WTC11 (cell line): ENCODE measurements at regions not wholly inside any gene's neighbourhood (a gene's known extent, or its start where the extent isn't known, plus 50 kb on each side); places are given as distances from the start of the nearest gene placed in this dataset.

Experiments used
- ATAC-seq: fragments of 200-7000 bp; cut with Tn5 transposase; 2 replicates; pipeline ENCODE4 v1.10.0; 2021; ENCODE audit warnings: mild to moderate bottlenecking, moderate library complexity
- CTCF ChIA-PET: fragments of 300-600 bp; sonication (Branson Sonifier 250); formaldehyde crosslinking; loops from one replicate; lab custom pipeline; 2021; ENCODE audit warnings: antibody characterized with exemption; lab: Charles Lee
- POLR2A ChIA-PET: fragments of 350-600 bp; sonication (Branson Sonifier 250); formaldehyde crosslinking; loops from one replicate; lab custom pipeline; 2021; ENCODE audit warnings: antibody characterized with exemption; lab: Charles Lee
- DNase-seq: peaks from one replicate; pipeline ENCODE4 v3.0.0; 2021; ENCODE audit warnings: low spot score
- H3K27ac Mint-ChIP-seq: 2 replicates; pipeline ENCODE4 v1.8.0; 2021; ENCODE audit warnings: mixed read lengths
- H3K27me3 Mint-ChIP-seq: 2 replicates; pipeline ENCODE4 v1.8.0; 2021; ENCODE audit warnings: low read depth, mild to moderate bottlenecking, moderate library complexity, mixed read lengths
- H3K36me3 Mint-ChIP-seq: 2 replicates; pipeline ENCODE4 v1.8.0; 2021; ENCODE audit warnings: mixed read lengths
- H3K4me1 Mint-ChIP-seq: 2 replicates; pipeline ENCODE4 v1.8.0; 2022; ENCODE audit warnings: mixed read lengths
- H3K4me3 Mint-ChIP-seq: 2 replicates; pipeline ENCODE4 v1.8.0; 2021; ENCODE audit warnings: mild to moderate bottlenecking, moderate library complexity, mixed read lengths
- H3K9me3 Mint-ChIP-seq: 2 replicates; pipeline ENCODE4 v1.8.0; 2021; ENCODE audit warnings: mixed read lengths
- ATF1 ChIP-seq: sonication (generic); formaldehyde crosslinking; IDR thresholded peaks from 2 replicates; pipeline ENCODE4 v1.8.1; 2023; ENCODE audit warnings: mild to moderate bottlenecking, moderate library complexity, missing genetic modification reagents
- CREM ChIP-seq: sonication (generic); formaldehyde crosslinking; IDR thresholded peaks from 2 replicates; pipeline ENCODE4 v1.8.1; 2022; ENCODE audit warnings: mild to moderate bottlenecking, missing genetic modification reagents, moderate library complexity
- EMX1 ChIP-seq: fragments of 250-450 bp; sonication (Bioruptor Pico); IDR thresholded peaks from 2 replicates; pipeline ENCODE4 v1.8.0; 2021; ENCODE audit warnings: mild to moderate bottlenecking
- ETV6 ChIP-seq: sonication (generic); formaldehyde crosslinking; IDR thresholded peaks from 2 replicates; pipeline ENCODE4 v1.8.1; 2022; ENCODE audit warnings: mild to moderate bottlenecking, missing genetic modification reagents
- FOXK1 ChIP-seq: sonication (generic); formaldehyde crosslinking; IDR thresholded peaks from 2 replicates; pipeline ENCODE4 v1.8.0; 2022; ENCODE audit warnings: mild to moderate bottlenecking, moderate library complexity, missing genetic modification reagents
- FOXP1 ChIP-seq: sonication (generic); formaldehyde crosslinking; IDR thresholded peaks from 2 replicates; pipeline ENCODE4 v1.8.0; 2022; ENCODE audit warnings: missing genetic modification reagents, mild to moderate bottlenecking, moderate library complexity, borderline replicate concordance
- GABPB1 ChIP-seq: sonication (generic); formaldehyde crosslinking; IDR thresholded peaks from 2 replicates; pipeline ENCODE4 v1.8.1; 2023; ENCODE audit warnings: mild to moderate bottlenecking, missing genetic modification reagents
- HMGA2 ChIP-seq: fragments of 250-450 bp; sonication (Bioruptor Pico); IDR thresholded peaks from 2 replicates; pipeline ENCODE4 v1.4.0; 2021; ENCODE audit warnings: mild to moderate bottlenecking, moderate library complexity
- JAZF1 ChIP-seq: fragments of 250-450 bp; sonication (Bioruptor Pico); IDR thresholded peaks from 2 replicates; pipeline ENCODE4 v1.9.0; 2021; ENCODE audit warnings: moderate library complexity, mild to moderate bottlenecking, inconsistent platforms
- MYBL2 ChIP-seq: sonication (generic); formaldehyde crosslinking; IDR thresholded peaks from 2 replicates; pipeline ENCODE4 v1.8.1; 2023; ENCODE audit warnings: mild to moderate bottlenecking, moderate library complexity, missing genetic modification reagents
- NFYB ChIP-seq: sonication (generic); formaldehyde crosslinking; conservative IDR thresholded peaks from 2 replicates; pipeline ENCODE4 v1.8.0; 2022; ENCODE audit warnings: low read depth, missing genetic modification reagents
- NR1H2 ChIP-seq: sonication (generic); formaldehyde crosslinking; IDR thresholded peaks from 2 replicates; pipeline ENCODE4 v1.9.0; 2021; ENCODE audit warnings: mild to moderate bottlenecking, moderate library complexity, missing genetic modification reagents
- PRDM15 ChIP-seq: sonication (generic); formaldehyde crosslinking; IDR thresholded peaks from 2 replicates; pipeline ENCODE4 v1.8.0; 2022; ENCODE audit warnings: missing genetic modification reagents
- SMAD3 ChIP-seq: sonication (generic); formaldehyde crosslinking; IDR thresholded peaks from 2 replicates; pipeline ENCODE4 v1.8.0; 2022; ENCODE audit warnings: missing genetic modification reagents, mild to moderate bottlenecking, borderline replicate concordance
- SMAD4 ChIP-seq: sonication (generic); formaldehyde crosslinking; IDR thresholded peaks from 2 replicates; pipeline ENCODE4 v1.8.0; 2022; ENCODE audit warnings: mild to moderate bottlenecking, missing genetic modification reagents
- TEAD4 ChIP-seq: sonication (generic); formaldehyde crosslinking; IDR thresholded peaks from 2 replicates; pipeline ENCODE4 v1.8.0; 2022; ENCODE audit warnings: mild to moderate bottlenecking, missing genetic modification reagents
- ZBTB21 ChIP-seq: sonication (generic); formaldehyde crosslinking; IDR thresholded peaks from 2 replicates; pipeline ENCODE4 v1.8.1; 2023; ENCODE audit warnings: mild to moderate bottlenecking, missing genetic modification reagents, borderline replicate concordance
- ZNF219 ChIP-seq: sonication (generic); formaldehyde crosslinking; IDR thresholded peaks from 2 replicates; pipeline ENCODE4 v1.8.0; 2023; ENCODE audit warnings: missing genetic modification reagents, mild to moderate bottlenecking, borderline replicate concordance
- ZNF232 ChIP-seq: sonication (generic); formaldehyde crosslinking; IDR thresholded peaks from 2 replicates; pipeline ENCODE4 v1.8.0; 2022; ENCODE audit warnings: mild to moderate bottlenecking, missing genetic modification reagents
- ZNF263 ChIP-seq: sonication (generic); formaldehyde crosslinking; IDR thresholded peaks from 2 replicates; pipeline ENCODE4 v1.8.1; 2022; ENCODE audit warnings: low read depth, mild to moderate bottlenecking, moderate library complexity, missing genetic modification reagents
- ZNF317 ChIP-seq: sonication (generic); formaldehyde crosslinking; IDR thresholded peaks from 2 replicates; pipeline ENCODE4 v1.8.1; 2023; ENCODE audit warnings: low read depth, mild to moderate bottlenecking, moderate library complexity, missing genetic modification reagents, borderline replicate concordance
- ZNF396 ChIP-seq: fragments of 250-450 bp; sonication (Bioruptor Pico); IDR thresholded peaks from 2 replicates; pipeline ENCODE4 v1.8.0; 2021; ENCODE audit warnings: mild to moderate bottlenecking, moderate library complexity, borderline replicate concordance
- TF ChIP-seq, protein P1 (sequence below): sonication (generic); formaldehyde crosslinking; IDR thresholded peaks from 2 replicates; pipeline ENCODE4 v1.8.1; 2022; ENCODE audit warnings: low read depth, missing genetic modification reagents, borderline replicate concordance
- TF ChIP-seq, protein P2 (sequence below): sonication (generic); formaldehyde crosslinking; IDR thresholded peaks from 2 replicates; pipeline ENCODE4 v1.8.1; 2022; ENCODE audit warnings: missing genetic modification reagents, borderline replicate concordance
- TF ChIP-seq, protein P3 (sequence below): sonication (generic); formaldehyde crosslinking; IDR thresholded peaks from 2 replicates; pipeline ENCODE4 v1.8.1; 2023; ENCODE audit warnings: mild to moderate bottlenecking, missing genetic modification reagents
- TF ChIP-seq, protein P4 (sequence below): sonication (generic); formaldehyde crosslinking; conservative IDR thresholded peaks from 2 replicates; pipeline ENCODE4 v1.8.1; 2022; ENCODE audit warnings: mild to moderate bottlenecking, missing genetic modification reagents
- TF ChIP-seq, protein P5 (sequence below): sonication (generic); formaldehyde crosslinking; IDR thresholded peaks from 2 replicates; pipeline ENCODE4 v1.8.1; 2023; ENCODE audit warnings: mild to moderate bottlenecking, missing genetic modification reagents, moderate library complexity

GRCh38 chr4:57211131-57211530, 100.9 kb upstream of the IGFBP7 start:
- peaks cover 32% of the 10 kb centered on the region for H3K9me3 Mint-ChIP-seq
- POLR2A ChIA-PET, result no interaction called here
- DNase-seq, result no peak
- TF ChIP-seq NR1H2 (CRISPR knock-in tag) (no peak), ZNF396 (CRISPR knock-in tag) (no peak), GABPB1 (CRISPR knock-in tag) (no peak), ZNF263 (no peak), FOXK1 (CRISPR knock-in tag) (no peak), ZNF219 (CRISPR knock-in tag) (no peak), HMGA2 (CRISPR knock-in tag) (no peak), SMAD4 (CRISPR knock-in tag) (no peak), ETV6 (no peak), PRDM15 (no peak), ZNF232 (CRISPR knock-in tag) (no peak), NFYB (no peak), EMX1 (CRISPR knock-in tag) (no peak), JAZF1 (CRISPR knock-in tag) (no peak)
- TF ChIP-seq, protein P1, sequence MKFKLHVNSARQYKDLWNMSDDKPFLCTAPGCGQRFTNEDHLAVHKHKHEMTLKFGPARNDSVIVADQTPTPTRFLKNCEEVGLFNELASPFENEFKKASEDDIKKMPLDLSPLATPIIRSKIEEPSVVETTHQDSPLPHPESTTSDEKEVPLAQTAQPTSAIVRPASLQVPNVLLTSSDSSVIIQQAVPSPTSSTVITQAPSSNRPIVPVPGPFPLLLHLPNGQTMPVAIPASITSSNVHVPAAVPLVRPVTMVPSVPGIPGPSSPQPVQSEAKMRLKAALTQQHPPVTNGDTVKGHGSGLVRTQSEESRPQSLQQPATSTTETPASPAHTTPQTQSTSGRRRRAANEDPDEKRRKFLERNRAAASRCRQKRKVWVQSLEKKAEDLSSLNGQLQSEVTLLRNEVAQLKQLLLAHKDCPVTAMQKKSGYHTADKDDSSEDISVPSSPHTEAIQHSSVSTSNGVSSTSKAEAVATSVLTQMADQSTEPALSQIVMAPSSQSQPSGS (CRISPR knock-in tag), result no peak
- TF ChIP-seq, protein P2, sequence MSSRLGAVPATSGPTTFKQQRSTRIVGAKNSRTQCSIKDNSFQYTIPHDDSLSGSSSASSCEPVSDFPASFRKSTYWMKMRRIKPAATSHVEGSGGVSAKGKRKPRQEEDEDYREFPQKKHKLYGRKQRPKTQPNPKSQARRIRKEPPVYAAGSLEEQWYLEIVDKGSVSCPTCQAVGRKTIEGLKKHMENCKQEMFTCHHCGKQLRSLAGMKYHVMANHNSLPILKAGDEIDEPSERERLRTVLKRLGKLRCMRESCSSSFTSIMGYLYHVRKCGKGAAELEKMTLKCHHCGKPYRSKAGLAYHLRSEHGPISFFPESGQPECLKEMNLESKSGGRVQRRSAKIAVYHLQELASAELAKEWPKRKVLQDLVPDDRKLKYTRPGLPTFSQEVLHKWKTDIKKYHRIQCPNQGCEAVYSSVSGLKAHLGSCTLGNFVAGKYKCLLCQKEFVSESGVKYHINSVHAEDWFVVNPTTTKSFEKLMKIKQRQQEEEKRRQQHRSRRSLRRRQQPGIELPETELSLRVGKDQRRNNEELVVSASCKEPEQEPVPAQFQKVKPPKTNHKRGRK (CRISPR knock-in tag), result no peak
- TF ChIP-seq, all 79 proteins: peak for 0
- peaks cover 6% of the 10 kb centered on the region for H3K4me1 Mint-ChIP-seq
- no peaks in the 10 kb centered on the region; the same call in 1 of the 2 replicates for H3K27me3 Mint-ChIP-seq
- peak; percentile 28; the same call in 1 of the 2 replicates for ATAC-seq
- peaks cover 20% of the 10 kb centered on the region for H3K36me3 Mint-ChIP-seq
- H3K27ac Mint-ChIP-seq, result no peak overlapping the region
- H3K4me3 Mint-ChIP-seq, result no peak overlapping the region
- CTCF ChIA-PET, result no interaction called here

GRCh38 chr4:57206172-57206571, 96.0 kb upstream of the IGFBP7 start:
- peaks cover 13% of the 10 kb centered on the region for H3K4me1 Mint-ChIP-seq
- POLR2A ChIA-PET, result no interaction called here
- H3K36me3 Mint-ChIP-seq, result peaks cover 13% of the 10 kb centered on the region
- ATAC-seq, result peak; percentile 60
- no peak for TF ChIP-seq ZNF232 (CRISPR knock-in tag)
- TF ChIP-seq MYBL2 (CRISPR knock-in tag), result no peak
- no peak for TF ChIP-seq ZNF396 (CRISPR knock-in tag)
- TF ChIP-seq SMAD3 (CRISPR knock-in tag), result no peak
- no peak for TF ChIP-seq ZNF317 (CRISPR knock-in tag)
- TF ChIP-seq, protein P3, sequence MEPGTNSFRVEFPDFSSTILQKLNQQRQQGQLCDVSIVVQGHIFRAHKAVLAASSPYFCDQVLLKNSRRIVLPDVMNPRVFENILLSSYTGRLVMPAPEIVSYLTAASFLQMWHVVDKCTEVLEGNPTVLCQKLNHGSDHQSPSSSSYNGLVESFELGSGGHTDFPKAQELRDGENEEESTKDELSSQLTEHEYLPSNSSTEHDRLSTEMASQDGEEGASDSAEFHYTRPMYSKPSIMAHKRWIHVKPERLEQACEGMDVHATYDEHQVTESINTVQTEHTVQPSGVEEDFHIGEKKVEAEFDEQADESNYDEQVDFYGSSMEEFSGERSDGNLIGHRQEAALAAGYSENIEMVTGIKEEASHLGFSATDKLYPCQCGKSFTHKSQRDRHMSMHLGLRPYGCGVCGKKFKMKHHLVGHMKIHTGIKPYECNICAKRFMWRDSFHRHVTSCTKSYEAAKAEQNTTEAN (CRISPR knock-in tag), result no peak
- no peak for TF ChIP-seq ZBTB21 (CRISPR knock-in tag)
- no peak for TF ChIP-seq NFYB
- TF ChIP-seq, protein P4, sequence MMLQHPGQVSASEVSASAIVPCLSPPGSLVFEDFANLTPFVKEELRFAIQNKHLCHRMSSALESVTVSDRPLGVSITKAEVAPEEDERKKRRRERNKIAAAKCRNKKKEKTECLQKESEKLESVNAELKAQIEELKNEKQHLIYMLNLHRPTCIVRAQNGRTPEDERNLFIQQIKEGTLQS (CRISPR knock-in tag), result no peak
- TF ChIP-seq ATF1 (CRISPR knock-in tag), result no peak
- TF ChIP-seq ZNF263, result no peak
- TF ChIP-seq JAZF1 (CRISPR knock-in tag), result no peak
- TF ChIP-seq, protein P5, sequence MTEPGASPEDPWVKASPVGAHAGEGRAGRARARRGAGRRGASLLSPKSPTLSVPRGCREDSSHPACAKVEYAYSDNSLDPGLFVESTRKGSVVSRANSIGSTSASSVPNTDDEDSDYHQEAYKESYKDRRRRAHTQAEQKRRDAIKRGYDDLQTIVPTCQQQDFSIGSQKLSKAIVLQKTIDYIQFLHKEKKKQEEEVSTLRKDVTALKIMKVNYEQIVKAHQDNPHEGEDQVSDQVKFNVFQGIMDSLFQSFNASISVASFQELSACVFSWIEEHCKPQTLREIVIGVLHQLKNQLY (CRISPR knock-in tag), result no peak
- no peak for TF ChIP-seq TEAD4 (CRISPR knock-in tag)
- no peak for TF ChIP-seq HMGA2 (CRISPR knock-in tag)
- no peak for TF ChIP-seq CREM (CRISPR knock-in tag)
- TF ChIP-seq FOXP1 (CRISPR knock-in tag), result no peak
- TF ChIP-seq, all 79 proteins: peak for 0
- CTCF ChIA-PET, result interaction anchor here (1.1 to 2.5 kb wide), 3 partner anchors 15 to 43 kb away, joined by 3 to 18 read pairs (median 3); no protein-coding TSS in a partner anchor
- H3K27ac Mint-ChIP-seq, result no peak overlapping the region
- peaks cover 16% of the 10 kb centered on the region for H3K9me3 Mint-ChIP-seq
- no peak overlapping the region for H3K4me3 Mint-ChIP-seq
- no peaks in the 10 kb centered on the region; the same call in 1 of the 2 replicates for H3K27me3 Mint-ChIP-seq
- no peak for DNase-seq
